ENCODE measurements at regions not wholly inside any gene's neighbourhood (a gene's known extent, or its start where the extent isn't known, plus 50 kb on each side); places are given as distances from the start of the nearest gene placed in this dataset.

DNA sequence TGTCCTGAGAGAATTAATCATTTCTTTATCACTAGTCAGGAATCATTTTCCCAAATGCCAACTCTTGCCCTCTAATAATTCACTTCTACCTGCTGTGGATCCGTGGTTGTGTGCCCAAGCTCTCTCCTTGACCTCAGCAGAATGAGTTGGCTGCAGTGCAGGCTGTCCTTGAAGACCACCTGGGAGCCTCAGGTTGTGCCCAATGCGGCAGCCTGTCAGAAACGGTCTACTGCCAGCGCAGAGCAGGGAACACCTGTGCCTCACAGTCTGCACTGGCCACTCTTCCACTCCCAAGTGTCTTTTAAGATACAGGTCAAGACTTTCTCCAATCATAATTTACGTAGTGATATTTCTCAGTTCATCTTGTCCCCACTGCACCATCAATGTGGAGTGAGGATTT lies 246.0 kb upstream of the PHF14 start:
- TF ChIP-seq, protein P1, sequence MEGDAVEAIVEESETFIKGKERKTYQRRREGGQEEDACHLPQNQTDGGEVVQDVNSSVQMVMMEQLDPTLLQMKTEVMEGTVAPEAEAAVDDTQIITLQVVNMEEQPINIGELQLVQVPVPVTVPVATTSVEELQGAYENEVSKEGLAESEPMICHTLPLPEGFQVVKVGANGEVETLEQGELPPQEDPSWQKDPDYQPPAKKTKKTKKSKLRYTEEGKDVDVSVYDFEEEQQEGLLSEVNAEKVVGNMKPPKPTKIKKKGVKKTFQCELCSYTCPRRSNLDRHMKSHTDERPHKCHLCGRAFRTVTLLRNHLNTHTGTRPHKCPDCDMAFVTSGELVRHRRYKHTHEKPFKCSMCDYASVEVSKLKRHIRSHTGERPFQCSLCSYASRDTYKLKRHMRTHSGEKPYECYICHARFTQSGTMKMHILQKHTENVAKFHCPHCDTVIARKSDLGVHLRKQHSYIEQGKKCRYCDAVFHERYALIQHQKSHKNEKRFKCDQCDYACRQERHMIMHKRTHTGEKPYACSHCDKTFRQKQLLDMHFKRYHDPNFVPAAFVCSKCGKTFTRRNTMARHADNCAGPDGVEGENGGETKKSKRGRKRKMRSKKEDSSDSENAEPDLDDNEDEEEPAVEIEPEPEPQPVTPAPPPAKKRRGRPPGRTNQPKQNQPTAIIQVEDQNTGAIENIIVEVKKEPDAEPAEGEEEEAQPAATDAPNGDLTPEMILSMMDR (IDR thresholded peaks at IDR 0.05) = no peak
- TF ChIP-seq POLR2A (IDR thresholded peaks at IDR 0.05) = no peak
- no peak for TF ChIP-seq POLR2AphosphoS5 (IDR thresholded peaks at IDR 0.05; ENCODE audit: insufficient read depth in 1 of 2, low read depth in 1 of 2)
